H1 (cell line): ENCODE measurements at regions not wholly inside any gene's neighbourhood (a gene's known extent, or its start where the extent isn't known, plus 50 kb on each side); places are given as distances from the start of the nearest gene placed in this dataset.

ENCODE experiments used
- CTCF ChIA-PET: fragments of 300-600 bp; sonication (Branson Sonifier 250); formaldehyde crosslinking; loops from one replicate; lab custom pipeline; 2021; ENCODE audit not compliant: partially characterized antibody; lab: Charles Lee
- POLR2A ChIA-PET: fragments of 300-600 bp; sonication (Branson Sonifier 250); formaldehyde crosslinking; loops from one replicate; lab custom pipeline; 2021; ENCODE audit warnings: inconsistent platforms; ENCODE audit not compliant: partially characterized antibody; lab: Charles Lee
- DNase-seq, 2 experiments: peaks; one replicate each; pipeline versions ENCODE4 v3.0.0 to v3.0.0-alpha.2; 2010 to 2022; ENCODE audit warnings: low spot score in 2 of 2, low read depth in 1 of 2, mixed read lengths in 1 of 2
- FAIRE-seq: peaks from 2 replicates; lab custom pipeline; 2011; peaks lifted over from hg19 to GRCh38; lab: Jason Lieb, UNC
- H2AFZ ChIP-seq: 2 replicates; pipeline ENCODE4 v1.8.1; 2012; ENCODE audit warnings: low read length, inconsistent platforms
- H2AK5ac ChIP-seq: 2 replicates; pipeline ENCODE4 v1.6.1; 2013; ENCODE audit warnings: low read depth, low read length
- H2BK120ac ChIP-seq: replicated peaks from 2 replicates; pipeline ENCODE3; 2013; ENCODE audit warnings: low read depth, low read length, inconsistent platforms
- H2BK12ac ChIP-seq: 2 replicates; pipeline ENCODE4 v1.6.1; 2013; ENCODE audit warnings: low read depth, low read length
- H2BK15ac ChIP-seq: 2 replicates; pipeline ENCODE4 v1.6.1; 2013; ENCODE audit warnings: low read length
- H2BK20ac ChIP-seq: 2 replicates; pipeline ENCODE4 v1.6.1; 2013; ENCODE audit warnings: low read length
- H2BK5ac ChIP-seq: 2 replicates; pipeline ENCODE4 v1.6.1; 2013; ENCODE audit warnings: low read depth, low read length
- H3K14ac ChIP-seq: 2 replicates; pipeline ENCODE4 v1.6.1; 2013; ENCODE audit warnings: inconsistent platforms; ENCODE audit not compliant: insufficient read length
- H3K18ac ChIP-seq: 2 replicates; pipeline ENCODE4 v1.6.1; 2013; ENCODE audit warnings: low read length; ENCODE audit errors: extremely low read depth
- H3K23ac ChIP-seq: 2 replicates; pipeline ENCODE4 v1.6.1; 2013; ENCODE audit warnings: inconsistent platforms; ENCODE audit not compliant: insufficient read length
- H3K23me2 ChIP-seq: 2 replicates; pipeline ENCODE4 v1.6.1; 2013; ENCODE audit warnings: low read depth, low read length
- H3K27ac ChIP-seq: 2 replicates; pipeline ENCODE4 v1.6.1; 2011; ENCODE audit warnings: low read depth, low read length, inconsistent platforms
- H3K27me3 ChIP-seq, 4 experiments: replicated peaks in 1 of 4; 1 replicate in 1 of 4; 2 replicates in 3 of 4; pipeline versions ENCODE4 v1.6.1 to v1.8.1; 2011 to 2013; ENCODE audit warnings: low read length in 3 of 4, mild to moderate bottlenecking in 3 of 4, inconsistent platforms in 2 of 4, mixed read lengths in 2 of 4, moderate library complexity in 1 of 4; ENCODE audit not compliant: control insufficient read depth in 3 of 4, insufficient read depth in 3 of 4; ENCODE audit errors: extremely low read depth in 1 of 4
- H3K36me3 ChIP-seq, 4 experiments: 2 replicates each; pipeline versions ENCODE4 v1.6.1 to v1.8.1; 2011 to 2013; ENCODE audit warnings: mild to moderate bottlenecking in 4 of 4, low read length in 3 of 4, moderate library complexity in 2 of 4, control low read depth in 1 of 4, inconsistent platforms in 1 of 4; ENCODE audit not compliant: insufficient read depth in 4 of 4, control insufficient read depth in 2 of 4
- H3K4ac ChIP-seq: replicated peaks from 2 replicates; pipeline ENCODE3; 2013; ENCODE audit warnings: low read length, low read depth, mixed read lengths, inconsistent platforms; ENCODE audit not compliant: insufficient read length
- H3K4me1 ChIP-seq, 4 experiments: replicated peaks in 1 of 4; 1 replicate in 1 of 4; 2 replicates in 3 of 4; pipeline versions ENCODE4 v1.6.1 to v1.8.1; 2011 to 2013; ENCODE audit warnings: low read length in 3 of 4, inconsistent platforms in 2 of 4, mixed read lengths in 1 of 4; ENCODE audit not compliant: insufficient read depth in 4 of 4, control insufficient read depth in 3 of 4
- H3K4me2 ChIP-seq, 2 experiments: 2 replicates each; pipeline versions ENCODE4 v1.6.1 to v1.8.1; 2011 to 2013; ENCODE audit warnings: low read depth in 2 of 2, low read length in 2 of 2, control low read depth in 1 of 2, inconsistent platforms in 1 of 2, mild to moderate bottlenecking in 1 of 2; ENCODE audit not compliant: insufficient read depth in 1 of 2
- H3K4me3 ChIP-seq, 4 experiments: fragments of 200-600, 300-600 bp in 1 of 4; sonication (generic), shearing (Covaris generic), sonication (Bioruptor Twin) in 1 of 4; 2 replicates each; pipeline versions ENCODE4 v1.5.1 to v1.8.1; 2011 to 2016; ENCODE audit warnings: low read length in 4 of 4, low read depth in 3 of 4, control low read depth in 2 of 4, inconsistent platforms in 2 of 4, mild to moderate bottlenecking in 2 of 4, mixed read lengths in 1 of 4, moderate library complexity in 1 of 4; ENCODE audit not compliant: insufficient read depth in 2 of 4; ENCODE audit errors: extremely low read depth in 1 of 4
- H3K56ac ChIP-seq: replicated peaks from 2 replicates; pipeline ENCODE3; 2013; ENCODE audit warnings: low read depth, mild to moderate bottlenecking, mixed read lengths, low read length, inconsistent platforms; ENCODE audit not compliant: insufficient read length
- H3K79me1 ChIP-seq: 2 replicates; pipeline ENCODE4 v1.6.1; 2013; ENCODE audit warnings: low read depth, low read length, control low read depth
- H3K79me2 ChIP-seq, 2 experiments: 2 replicates each; pipeline versions ENCODE4 v1.6.1 to v1.8.1; 2012 to 2013; ENCODE audit warnings: low read length in 2 of 2, mild to moderate bottlenecking in 2 of 2, inconsistent platforms in 1 of 2; ENCODE audit not compliant: insufficient read depth in 2 of 2, control insufficient read depth in 1 of 2
- H3K9ac ChIP-seq, 4 experiments: replicated peaks in 1 of 4; 1 replicate in 1 of 4; 2 replicates in 3 of 4; pipeline versions ENCODE4 v1.6.1 to v1.8.1; 2011 to 2013; ENCODE audit warnings: low read depth in 3 of 4, low read length in 3 of 4, control low read depth in 2 of 4, mild to moderate bottlenecking in 2 of 4, moderate library complexity in 2 of 4, inconsistent platforms in 1 of 4; ENCODE audit errors: extremely low read depth in 1 of 4
- H3K9me3 ChIP-seq, 2 experiments: 2 replicates each; pipeline versions ENCODE4 v1.6.1 to v1.8.1; 2012 to 2013; ENCODE audit warnings: mild to moderate bottlenecking in 2 of 2, moderate library complexity in 2 of 2, control low read depth in 1 of 2, inconsistent platforms in 1 of 2, low read depth in 1 of 2, low read length in 1 of 2, mixed read lengths in 1 of 2; ENCODE audit not compliant: insufficient read depth in 2 of 2
- H4K20me1 ChIP-seq, 2 experiments: replicated peaks in 1 of 2; 2 replicates each; pipeline versions ENCODE3 to v1.8.1; 2011 to 2013; ENCODE audit warnings: inconsistent platforms in 2 of 2, low read length in 2 of 2, mild to moderate bottlenecking in 1 of 2; ENCODE audit not compliant: insufficient read depth in 2 of 2, control insufficient read depth in 1 of 2
- H4K5ac ChIP-seq: 2 replicates; pipeline ENCODE4 v1.6.1; 2013; ENCODE audit warnings: low read length, low read depth, mixed read lengths, inconsistent platforms; ENCODE audit not compliant: insufficient read length
- H4K8ac ChIP-seq: 2 replicates; pipeline ENCODE4 v1.8.0; 2013; ENCODE audit warnings: mild to moderate bottlenecking, moderate library complexity, low read length, inconsistent platforms; ENCODE audit not compliant: insufficient read depth; ENCODE audit errors: extremely low read depth
- H4K91ac ChIP-seq: replicated peaks from 2 replicates; pipeline ENCODE3; 2013; ENCODE audit warnings: low read length, mixed read lengths, inconsistent platforms; ENCODE audit not compliant: insufficient read length
- ATF3 ChIP-seq: IDR thresholded peaks from 2 replicates; pipeline ENCODE4 v1.6.1; 2011; ENCODE audit warnings: low read depth, mild to moderate bottlenecking, low read length; ENCODE audit not compliant: insufficient read depth
- CEBPB ChIP-seq: IDR thresholded peaks from 2 replicates; pipeline ENCODE4 v1.6.1; 2012; ENCODE audit warnings: low read depth, low read length
- JUN ChIP-seq: IDR thresholded peaks from 2 replicates; pipeline ENCODE4 v1.6.1; 2011; ENCODE audit warnings: low read depth, mild to moderate bottlenecking, improper control_type of control experiment, low read length
- SP2 ChIP-seq: IDR thresholded peaks from 2 replicates; pipeline ENCODE4 v1.6.1; 2012; ENCODE audit warnings: mild to moderate bottlenecking, low read length, inconsistent platforms
- ZNF274 ChIP-seq: IDR thresholded peaks from 2 replicates; pipeline ENCODE4 v1.7.0; 2012; ENCODE audit warnings: low read length, borderline replicate concordance; ENCODE audit errors: extremely low read depth
- WGBS, 2 experiments: shearing (Covaris generic) in 1 of 2; methylation state at CpG; one replicate each; pipeline versions ENCODE4 v1.1.6 to v1.1.7; 2013 to 2015; ENCODE audit warnings: low lambda C conversion rate in 2 of 2, mixed read lengths in 2 of 2, inconsistent platforms in 1 of 2, low coverage in 1 of 2, missing lambda C conversion rate in 1 of 2; ENCODE audit not compliant: insufficient replicate concordance in 2 of 2, insufficient coverage in 1 of 2, insufficient read length in 1 of 2; ENCODE audit errors: extremely low coverage in 1 of 2, missing lambda C conversion rate in 1 of 2; 5-methylcytosine and 5-hydroxymethylcytosine counted together

DNA sequence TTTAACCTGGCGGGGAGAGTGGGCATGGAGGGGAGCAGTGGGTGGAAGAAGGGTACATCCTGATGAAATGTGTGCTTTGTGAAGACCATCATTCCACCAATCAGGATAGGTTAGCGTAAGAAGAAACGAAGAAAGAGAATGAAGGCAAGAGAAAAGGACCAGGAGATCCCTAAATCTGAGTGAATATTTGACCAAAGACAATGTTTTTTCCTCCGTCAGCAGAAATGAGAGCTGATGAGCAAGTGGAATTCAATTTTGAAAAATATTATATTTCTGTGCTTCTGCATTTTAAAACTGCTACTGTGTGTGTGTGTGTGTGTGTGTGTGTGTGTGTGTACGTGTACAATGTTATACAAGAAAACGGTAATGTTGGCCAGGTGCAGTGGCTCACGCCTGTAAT is 58.3 kb upstream of the NOCT start:
- peaks cover 0 to 3% (median 0%) of the 10 kb centered on the region in 4 experiments; a peak in 1 of 7 replicates for H3K4me1 ChIP-seq
- no peaks in the 10 kb centered on the region for H3K79me1 ChIP-seq
- DNase-seq, result peak in 1 of 2 experiments; percentile 13
- TF ChIP-seq SP2, result no peak
- TF ChIP-seq ATF3, result no peak
- no peak for TF ChIP-seq CEBPB
- TF ChIP-seq ZNF274, result no peak
- TF ChIP-seq JUN, result no peak
- TF ChIP-seq, all 59 proteins: peak for 0
- no peak overlapping the region for H3K9ac ChIP-seq
- H2AK5ac ChIP-seq, result no peak overlapping the region
- no peak overlapping the region for H3K4me2 ChIP-seq
- no peaks in the 10 kb centered on the region for H3K79me2 ChIP-seq
- 0 out of 2 replicates have a peak overlapping the region, but pooled peaks have one; percentile 29 for H2BK20ac ChIP-seq
- no peak for FAIRE-seq
- H2BK12ac ChIP-seq, result no peak overlapping the region
- H4K8ac ChIP-seq, result no peak overlapping the region
- no peaks in the 10 kb centered on the region for H3K9me3 ChIP-seq
- no peak overlapping the region for H3K14ac ChIP-seq
- H2BK5ac ChIP-seq, result no peak overlapping the region
- POLR2A ChIA-PET, result interaction anchor here (1.2 to 1.6 kb wide), 2 partner anchors 9 to 17 kb away, joined by 3 to 4 read pairs; no protein-coding TSS in a partner anchor
- no peaks in the 10 kb centered on the region for H3K36me3 ChIP-seq
- no peak overlapping the region for H3K4me3 ChIP-seq
- H4K5ac ChIP-seq, result no peak overlapping the region
- H3K27me3 ChIP-seq, result no peaks in the 10 kb centered on the region
- no peaks in the 10 kb centered on the region; the same call in 1 of the 2 replicates for H3K23me2 ChIP-seq
- H3K27ac ChIP-seq, result no peak overlapping the region
- H3K56ac ChIP-seq, result no peak overlapping the region
- peak overlapping the region; percentile 49; the same call in 1 of the 2 replicates for H2AFZ ChIP-seq
- no peak overlapping the region for H2BK120ac ChIP-seq
- no peak overlapping the region for H4K91ac ChIP-seq
- no peak overlapping the region for H3K23ac ChIP-seq
- H2BK15ac ChIP-seq, result no peak overlapping the region
- H3K4ac ChIP-seq, result no peak overlapping the region
- H4K20me1 ChIP-seq, result no peaks in the 10 kb centered on the region
- WGBS, 2 experiments, result 94% methylated on average over 7 of the region's 7 CpGs; no CpG with 5 or more reads in 1 of the 2 experiments
- CTCF ChIA-PET, result interaction anchor here (1.2 kb wide), 1 partner anchor 19 kb away, joined by 3 read pairs; no protein-coding TSS in a partner anchor
- H3K18ac ChIP-seq, result no peak overlapping the region
